PC-3 (cell line): ENCODE measurements at regions not wholly inside any gene's neighbourhood (a gene's known extent, or its start where the extent isn't known, plus 50 kb on each side); places are given as distances from the start of the nearest gene placed in this dataset.

Source experiments
- CTCF ChIP-seq: fragments of 300-600 bp; sonication (generic); conservative IDR thresholded peaks from 2 replicates; pipeline ENCODE4 v1.5.1; 2017; ENCODE audit warnings: antibody characterized with exemption, low read depth, mild to moderate bottlenecking, low read length
- EZH2 ChIP-seq: fragments of 300-600 bp; sonication (generic); IDR thresholded peaks from one replicate; pipeline ENCODE4 v1.6.1; 2017; ENCODE audit warnings: antibody characterized with exemption, mild to moderate bottlenecking, low read length; ENCODE audit not compliant: unreplicated experiment

DNA sequence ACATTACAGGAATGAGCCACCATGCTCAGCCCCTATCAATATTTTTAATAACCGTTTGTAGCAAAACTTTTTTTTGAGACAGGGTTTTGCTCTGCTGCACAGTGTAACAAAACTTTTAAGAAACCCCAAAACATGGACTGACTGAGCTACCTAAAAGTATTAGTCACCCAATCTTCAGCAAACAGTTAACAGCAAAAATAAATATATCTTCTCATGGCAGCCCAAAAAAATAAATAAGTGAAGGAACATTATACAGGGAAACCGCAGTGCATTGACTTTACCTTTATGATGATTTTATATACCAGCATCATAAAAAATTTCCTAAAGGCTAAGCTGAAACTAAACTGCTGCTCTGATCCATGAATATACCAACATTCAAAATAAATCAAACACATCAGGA, 424.6 kb downstream of the METTL4 start:
- TF ChIP-seq EZH2 (no peak), CTCF (no peak)
